ENCODE measurements at regions not wholly inside any gene's neighbourhood (a gene's known extent, or its start where the extent isn't known, plus 50 kb on each side); places are given as distances from the start of the nearest gene placed in this dataset.
"Not testable (repeated sequence)": the region's sequence is repeated elsewhere in the genome, so short reads cannot be mapped to it uniquely, and the experiment has no call there.

DNA sequence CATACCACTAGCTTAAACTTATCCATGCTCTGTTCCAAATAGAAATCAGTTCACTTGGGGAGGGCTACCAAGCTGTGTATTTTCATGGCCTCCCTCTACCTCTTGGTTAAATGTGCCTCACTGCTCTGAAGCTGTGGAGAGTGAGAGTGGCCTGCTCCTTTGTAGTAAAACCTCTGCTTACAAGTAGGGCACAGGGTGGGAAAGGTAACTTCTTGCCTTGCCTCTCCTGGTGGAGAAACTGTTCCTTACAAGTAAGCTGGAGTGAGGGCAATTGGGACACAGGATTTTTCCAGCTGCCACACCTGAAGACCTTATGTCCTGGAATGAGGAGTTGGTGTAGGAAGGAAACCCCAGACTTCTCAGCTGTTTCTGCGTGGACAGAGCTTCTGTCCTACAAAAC lies 128.8 kb upstream of the SPATA31A7 start:
- H3F3A ChIP-seq (ENCODE audit: low read length, unreplicated experiment); H3K9ac ChIP-seq (ENCODE audit: low read length); DNase-seq; H3K4me2 ChIP-seq (ENCODE audit: low read length); intact Hi-C loops (cut with micrococcal nuclease); H4K20me1 ChIP-seq (ENCODE audit: low read length); H3K9me3 ChIP-seq (ENCODE audit: low read length); H3K79me2 ChIP-seq (ENCODE audit: low read length); H3K4me1 ChIP-seq (ENCODE audit: insufficient read depth, low read length); H3K4me3 ChIP-seq (ENCODE audit: low read length); H3K27ac ChIP-seq (ENCODE audit: low read length); CTCF ChIA-PET; POLR2A ChIA-PET (ENCODE audit: unreplicated experiment); H3K9me2 ChIP-seq (replicated peaks; ENCODE audit: low read length); ATAC-seq; BruUV-seq (replicated peaks); H3K27me3 ChIP-seq (ENCODE audit: low read length); H2AFZ ChIP-seq (ENCODE audit: low read length); H3K36me3 ChIP-seq (ENCODE audit: low read depth, low read length): not testable (repeated sequence)

DNA sequence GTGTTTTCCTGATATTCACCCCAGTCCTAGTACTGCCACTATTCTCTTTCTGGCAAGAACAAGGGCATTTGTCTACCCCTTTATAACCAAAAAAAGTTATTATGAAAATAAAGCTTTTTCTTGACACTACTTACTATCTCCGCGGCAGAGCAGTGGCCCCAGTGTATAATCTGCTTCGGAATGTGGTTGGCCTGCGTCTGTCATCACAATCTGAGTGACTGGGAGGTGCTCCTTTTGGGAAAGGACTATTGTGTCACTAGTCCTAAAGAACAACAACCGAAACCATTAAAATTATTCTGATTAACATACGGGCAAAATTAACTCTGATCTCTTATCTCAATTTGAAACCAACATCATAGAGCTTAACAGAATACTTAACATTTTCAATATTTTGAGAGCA lies 117.0 kb upstream of the SPATA31A7 start:
- H3K4me2 ChIP-seq (ENCODE audit: low read length); H3K36me3 ChIP-seq (ENCODE audit: low read depth, low read length); ATAC-seq; H3F3A ChIP-seq (ENCODE audit: low read length, unreplicated experiment); CTCF ChIA-PET; intact Hi-C loops (cut with micrococcal nuclease); H3K9me2 ChIP-seq (replicated peaks; ENCODE audit: low read length); H3K4me3 ChIP-seq (ENCODE audit: low read length); DNase-seq; BruUV-seq (replicated peaks); H3K27me3 ChIP-seq (ENCODE audit: low read length); H3K4me1 ChIP-seq (ENCODE audit: insufficient read depth, low read length); H3K79me2 ChIP-seq (ENCODE audit: low read length); H3K9ac ChIP-seq (ENCODE audit: low read length); H3K9me3 ChIP-seq (ENCODE audit: low read length); H3K27ac ChIP-seq (ENCODE audit: low read length); POLR2A ChIA-PET (ENCODE audit: unreplicated experiment); H2AFZ ChIP-seq (ENCODE audit: low read length); H4K20me1 ChIP-seq (ENCODE audit: low read length): not testable (repeated sequence)

DNA sequence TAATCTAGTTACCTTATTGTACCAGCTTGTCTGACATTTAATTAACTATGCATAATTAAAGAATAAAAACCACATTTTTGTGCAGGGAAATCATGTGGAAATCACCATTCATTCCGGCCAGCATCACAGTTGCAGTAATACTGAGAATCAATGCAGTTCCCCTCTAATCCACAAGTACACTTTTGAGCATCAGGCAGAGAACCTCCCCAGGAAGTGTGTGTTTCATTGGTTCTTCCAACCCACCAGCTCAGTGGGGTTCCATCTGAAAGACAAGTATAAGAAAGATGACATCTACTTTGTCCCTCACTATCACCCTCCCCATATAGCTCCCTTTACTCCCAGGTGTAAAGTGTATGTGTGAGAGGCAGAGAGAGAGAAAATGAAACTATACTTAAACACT lies 108.1 kb upstream of the SPATA31A7 start:
- H3K9me3 ChIP-seq (ENCODE audit: low read length); intact Hi-C loops (cut with micrococcal nuclease); H3K36me3 ChIP-seq (ENCODE audit: low read depth, low read length); H3K79me2 ChIP-seq (ENCODE audit: low read length); CTCF ChIA-PET; H3K9me2 ChIP-seq (replicated peaks; ENCODE audit: low read length); ATAC-seq; BruUV-seq (replicated peaks); H3K4me1 ChIP-seq (ENCODE audit: insufficient read depth, low read length); H3K9ac ChIP-seq (ENCODE audit: low read length); H3K4me3 ChIP-seq (ENCODE audit: low read length); H3K4me2 ChIP-seq (ENCODE audit: low read length); H2AFZ ChIP-seq (ENCODE audit: low read length); DNase-seq; H4K20me1 ChIP-seq (ENCODE audit: low read length); H3F3A ChIP-seq (ENCODE audit: low read length, unreplicated experiment); H3K27me3 ChIP-seq (ENCODE audit: low read length); H3K27ac ChIP-seq (ENCODE audit: low read length); POLR2A ChIA-PET (ENCODE audit: unreplicated experiment): not testable (repeated sequence)

DNA sequence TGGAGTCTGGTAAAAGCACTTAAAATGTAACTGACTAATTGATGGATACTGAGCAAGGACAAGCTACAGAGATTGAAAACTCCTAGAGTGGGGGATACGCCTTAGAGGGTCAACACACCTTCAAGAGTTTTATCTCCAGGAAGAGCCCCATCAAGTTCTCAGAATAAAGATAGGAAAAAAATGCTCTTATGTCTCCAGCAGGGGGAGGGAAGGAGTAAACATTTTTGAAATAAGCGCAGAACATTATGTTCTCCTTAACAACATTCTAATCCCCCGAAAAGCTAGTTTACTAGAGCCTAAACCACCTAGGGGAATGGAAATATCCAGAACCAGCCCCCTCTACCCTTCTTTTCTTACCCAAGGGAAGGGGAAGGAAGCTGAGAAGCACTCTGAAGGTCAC lies 104.4 kb upstream of the SPATA31A7 start:
- H3K9ac ChIP-seq (ENCODE audit: low read length); H3K27me3 ChIP-seq (ENCODE audit: low read length); H4K20me1 ChIP-seq (ENCODE audit: low read length); H3K4me3 ChIP-seq (ENCODE audit: low read length); H3K79me2 ChIP-seq (ENCODE audit: low read length); DNase-seq; H3K27ac ChIP-seq (ENCODE audit: low read length); intact Hi-C loops (cut with micrococcal nuclease); H3K9me2 ChIP-seq (replicated peaks; ENCODE audit: low read length); H3K9me3 ChIP-seq (ENCODE audit: low read length); H3K4me2 ChIP-seq (ENCODE audit: low read length); BruUV-seq (replicated peaks); H3K4me1 ChIP-seq (ENCODE audit: insufficient read depth, low read length); H3F3A ChIP-seq (ENCODE audit: low read length, unreplicated experiment); POLR2A ChIA-PET (ENCODE audit: unreplicated experiment); CTCF ChIA-PET; H3K36me3 ChIP-seq (ENCODE audit: low read depth, low read length); H2AFZ ChIP-seq (ENCODE audit: low read length): not testable (repeated sequence)
- ATAC-seq: peak; percentile 27; the same call in 1 of the 2 replicates

DNA sequence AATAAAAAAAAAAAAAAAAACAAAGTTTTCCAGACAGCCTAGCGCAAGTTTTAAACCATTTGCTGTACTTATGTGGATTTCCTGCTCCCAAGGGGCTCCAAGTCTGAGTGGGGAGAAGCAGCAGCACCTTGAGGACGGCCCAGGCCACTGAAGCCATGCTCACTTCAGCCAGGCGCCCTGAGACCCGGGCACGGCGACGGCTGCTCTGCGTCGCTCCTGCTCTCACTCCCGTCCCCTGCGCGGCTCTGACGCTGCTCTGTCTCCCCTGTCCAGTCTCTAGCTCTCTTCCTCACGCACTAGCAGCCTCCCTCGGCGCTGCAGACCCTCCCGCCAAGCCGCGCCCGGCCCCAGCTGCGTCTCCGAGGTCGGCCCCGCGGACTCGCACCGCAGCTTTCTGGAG lies 67.4 kb upstream of the SPATA31A7 start:
- H4K20me1 ChIP-seq (ENCODE audit: low read length); H3K4me2 ChIP-seq (ENCODE audit: low read length); H3K9me3 ChIP-seq (ENCODE audit: low read length); H3K27ac ChIP-seq (ENCODE audit: low read length); BruUV-seq (replicated peaks); H3K79me2 ChIP-seq (ENCODE audit: low read length); H3K36me3 ChIP-seq (ENCODE audit: low read depth, low read length); CTCF ChIA-PET; H3K27me3 ChIP-seq (ENCODE audit: low read length); intact Hi-C loops (cut with micrococcal nuclease); H3K4me3 ChIP-seq (ENCODE audit: low read length); DNase-seq; H3K4me1 ChIP-seq (ENCODE audit: insufficient read depth, low read length); H3K9me2 ChIP-seq (replicated peaks; ENCODE audit: low read length); H2AFZ ChIP-seq (ENCODE audit: low read length); POLR2A ChIA-PET (ENCODE audit: unreplicated experiment); H3K9ac ChIP-seq (ENCODE audit: low read length); H3F3A ChIP-seq (ENCODE audit: low read length, unreplicated experiment); ATAC-seq: not testable (repeated sequence)
